Activated naive CD8-positive, alpha-beta T cell treated with anti-CD3 and anti-CD28 coated beads for 36 hours (primary cell): ENCODE measurements at regions not wholly inside any gene's neighbourhood (a gene's known extent, or its start where the extent isn't known, plus 50 kb on each side); places are given as distances from the start of the nearest gene placed in this dataset.
"Not testable (repeated sequence)": the region's sequence is repeated elsewhere in the genome, so short reads cannot be mapped to it uniquely, and the experiment has no call there.

Experiments used
- DNase-seq: peaks from one replicate; pipeline ENCODE4 v3.0.0; 2021
- H3K27ac Mint-ChIP-seq: one replicate; pipeline ENCODE4 v1.8.0; 2022; ENCODE audit warnings: mild to moderate bottlenecking, moderate library complexity, mixed read lengths
- H3K27me3 Mint-ChIP-seq: one replicate; pipeline ENCODE4 v1.8.0; 2022; ENCODE audit warnings: mild to moderate bottlenecking, mixed read lengths
- H3K36me3 Mint-ChIP-seq: one replicate; pipeline ENCODE4 v1.8.0; 2021; ENCODE audit warnings: mild to moderate bottlenecking, mixed read lengths
- H3K4me1 Mint-ChIP-seq: one replicate; pipeline ENCODE4 v1.8.0; 2021; ENCODE audit warnings: mixed read lengths
- H3K4me3 Mint-ChIP-seq: one replicate; pipeline ENCODE4 v1.8.0; 2022; ENCODE audit warnings: mild to moderate bottlenecking, moderate library complexity, mixed read lengths
- H3K9me3 Mint-ChIP-seq: one replicate; pipeline ENCODE4 v1.8.0; 2022; ENCODE audit warnings: mixed read lengths

DNA sequence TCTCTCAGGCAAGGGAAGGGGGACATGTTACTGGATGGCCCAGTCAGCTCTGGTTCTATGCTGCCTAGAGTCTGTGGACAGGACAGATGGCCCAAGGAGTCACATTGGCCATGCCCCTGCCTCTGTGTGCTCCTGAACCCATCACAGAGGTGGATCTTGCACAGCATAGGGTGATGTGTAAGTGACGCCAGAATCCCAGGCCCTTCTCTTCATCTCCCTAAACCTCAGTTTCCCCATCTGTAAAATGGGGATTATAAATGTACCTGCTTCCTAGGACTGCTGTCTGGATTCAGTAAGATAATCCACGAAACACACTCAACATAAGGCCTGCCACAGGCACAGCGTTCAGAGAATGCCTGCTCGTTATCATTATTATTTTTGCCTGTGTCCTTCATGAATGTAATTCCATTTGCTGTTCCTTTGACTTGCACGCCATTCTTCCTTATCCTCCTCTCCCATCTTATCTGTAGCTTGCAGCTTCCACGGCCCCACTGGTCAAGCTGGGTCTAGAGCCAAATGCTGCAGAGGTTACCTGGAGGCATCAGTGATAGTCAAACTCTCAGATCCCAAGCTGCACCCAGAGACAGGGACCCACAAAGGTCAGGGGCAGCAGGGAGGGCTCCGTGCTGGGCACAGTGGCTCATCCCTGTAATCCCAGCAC is 207.0 kb downstream of the MN1 start:
- Mint-ChIP-seq H3K27me3 (no peaks in the 10 kb centered on the region), H3K4me1 (no peaks in the 10 kb centered on the region), H3K27ac (no peak overlapping the region), H3K36me3 (no peaks in the 10 kb centered on the region), H3K9me3 (no peaks in the 10 kb centered on the region), H3K4me3 (no peak overlapping the region)
- no peak for DNase-seq

DNA sequence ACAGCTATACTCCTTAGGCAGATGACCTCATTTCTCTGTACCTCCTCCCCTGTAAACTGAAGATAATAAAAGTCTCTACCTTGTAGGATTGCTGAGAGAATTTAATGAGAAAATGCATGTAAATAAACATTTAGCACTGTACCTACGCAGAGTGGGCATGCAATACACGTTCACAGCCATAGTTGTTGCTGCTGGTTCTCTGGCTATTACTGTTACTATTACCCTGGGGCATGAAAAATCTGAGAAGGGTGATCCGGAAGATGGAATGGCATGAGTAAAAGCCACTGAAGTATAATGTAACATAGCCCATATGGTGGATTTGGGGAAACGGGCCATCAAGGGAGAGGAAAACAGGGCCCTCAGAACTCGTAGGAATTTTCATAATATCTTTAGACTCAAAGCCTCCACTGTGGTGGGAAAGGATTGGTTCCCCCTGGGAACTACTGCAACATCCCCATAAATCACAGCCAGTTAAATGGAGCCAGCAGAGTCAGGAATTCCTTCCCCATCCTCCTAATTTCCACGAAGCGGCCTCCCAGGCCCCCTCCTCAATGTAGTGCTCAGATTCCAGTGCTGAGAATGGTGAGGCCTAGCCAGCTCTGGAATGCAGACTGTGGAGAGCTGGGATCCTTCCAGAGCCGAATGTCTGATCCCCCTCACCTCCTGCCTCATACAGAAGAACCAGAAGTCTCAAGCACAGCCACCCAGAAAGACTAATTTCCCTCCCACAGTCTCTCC is 205.3 kb downstream of the MN1 start:
- H3K9me3 Mint-ChIP-seq: no peaks in the 10 kb centered on the region
- H3K36me3 Mint-ChIP-seq: no peaks in the 10 kb centered on the region
- H3K4me1 Mint-ChIP-seq: no peaks in the 10 kb centered on the region
- H3K4me3 Mint-ChIP-seq: no peak overlapping the region
- no peak for DNase-seq
- no peaks in the 10 kb centered on the region for H3K27me3 Mint-ChIP-seq
- H3K27ac Mint-ChIP-seq: no peak overlapping the region

DNA sequence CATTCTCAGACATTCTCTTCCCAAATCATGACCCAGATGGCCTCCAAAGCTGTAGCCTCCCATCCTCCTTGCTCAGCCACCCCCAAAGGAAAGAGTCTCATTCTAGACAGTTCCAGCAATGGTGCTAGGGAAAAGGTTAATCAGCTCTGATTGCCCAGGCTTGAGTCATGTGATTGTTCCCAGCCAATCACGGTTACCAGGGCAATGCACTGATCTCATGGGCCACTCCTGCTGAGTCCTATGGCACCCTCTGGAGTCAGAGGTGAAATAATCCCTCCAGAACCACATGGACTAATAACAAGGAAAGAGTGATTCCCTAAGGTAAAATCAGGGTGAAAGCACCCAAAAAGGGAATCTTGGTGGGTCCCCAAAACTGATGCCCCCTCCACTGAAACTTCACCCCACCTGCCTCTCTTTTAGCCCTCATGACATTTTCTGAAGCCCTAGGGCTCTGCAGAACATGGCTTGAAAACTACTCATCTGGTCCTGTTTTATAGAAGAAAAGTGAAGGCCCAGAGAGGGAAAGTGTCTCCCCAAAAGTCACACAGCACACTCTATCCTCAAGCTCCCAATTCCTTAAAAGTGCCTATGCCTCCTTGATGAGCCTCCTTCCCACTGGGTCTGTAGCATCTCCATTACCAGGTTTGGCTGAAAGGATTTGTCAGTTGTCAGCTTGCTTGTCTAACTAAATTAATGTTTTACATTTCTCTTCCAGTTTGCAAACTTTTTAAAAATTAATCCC is 203.7 kb downstream of the MN1 start:
- no peak overlapping the region for H3K4me3 Mint-ChIP-seq
- H3K9me3 Mint-ChIP-seq: no peaks in the 10 kb centered on the region
- H3K27me3 Mint-ChIP-seq: no peaks in the 10 kb centered on the region
- H3K36me3 Mint-ChIP-seq: no peaks in the 10 kb centered on the region
- no peaks in the 10 kb centered on the region for H3K4me1 Mint-ChIP-seq
- H3K27ac Mint-ChIP-seq: no peak overlapping the region
- no peak for DNase-seq

DNA sequence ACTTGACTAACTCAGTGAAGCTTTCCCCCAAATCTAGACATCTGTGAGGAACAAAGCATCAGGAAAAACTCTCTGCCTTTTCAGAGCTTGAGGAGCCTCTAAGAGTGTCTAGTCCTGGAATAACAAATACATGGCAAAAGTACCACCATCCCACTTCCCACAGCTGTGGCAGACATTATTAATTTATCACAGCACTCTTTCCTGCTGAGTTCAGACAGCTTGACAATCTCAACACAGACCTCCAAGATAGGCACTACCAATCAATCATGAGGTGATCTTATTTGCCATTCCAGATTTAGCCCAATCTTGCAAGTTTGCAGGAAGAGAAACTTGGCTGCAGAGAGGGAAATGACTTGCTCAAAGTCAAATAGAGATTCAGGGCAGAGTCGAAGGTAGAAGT is 202.8 kb downstream of the MN1 start:
- DNase-seq: no peak
- H3K27ac Mint-ChIP-seq: no peak overlapping the region
- no peaks in the 10 kb centered on the region for H3K4me1 Mint-ChIP-seq
- no peaks in the 10 kb centered on the region for H3K9me3 Mint-ChIP-seq
- H3K36me3 Mint-ChIP-seq: no peaks in the 10 kb centered on the region
- H3K27me3 Mint-ChIP-seq: no peaks in the 10 kb centered on the region
- no peak overlapping the region for H3K4me3 Mint-ChIP-seq

DNA sequence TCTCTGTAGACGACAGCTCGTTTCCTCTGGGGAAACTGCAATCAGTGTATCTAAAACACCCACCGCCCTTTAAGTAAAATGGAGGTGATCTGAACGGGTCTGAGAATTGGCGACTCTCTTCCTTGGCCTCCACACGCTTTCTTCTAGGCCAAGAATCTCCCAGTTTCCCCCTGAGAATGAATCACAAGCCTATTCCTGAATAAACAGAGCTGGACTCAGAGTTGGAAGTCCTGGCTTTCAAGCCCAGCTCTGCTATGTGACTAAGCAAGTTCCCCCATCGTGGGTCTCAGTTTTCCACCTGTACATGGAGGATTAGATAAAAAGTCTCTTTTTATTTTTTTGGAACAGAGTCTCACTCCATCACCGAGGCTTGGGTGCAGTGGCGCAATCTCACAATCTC is 200.4 kb downstream of the MN1 start:
- no peaks in the 10 kb centered on the region for H3K27me3 Mint-ChIP-seq
- no peak overlapping the region for H3K4me3 Mint-ChIP-seq
- H3K27ac Mint-ChIP-seq: no peak overlapping the region
- H3K4me1 Mint-ChIP-seq: no peaks in the 10 kb centered on the region
- H3K36me3 Mint-ChIP-seq: no peaks in the 10 kb centered on the region
- H3K9me3 Mint-ChIP-seq: no peaks in the 10 kb centered on the region
- DNase-seq: no peak

DNA sequence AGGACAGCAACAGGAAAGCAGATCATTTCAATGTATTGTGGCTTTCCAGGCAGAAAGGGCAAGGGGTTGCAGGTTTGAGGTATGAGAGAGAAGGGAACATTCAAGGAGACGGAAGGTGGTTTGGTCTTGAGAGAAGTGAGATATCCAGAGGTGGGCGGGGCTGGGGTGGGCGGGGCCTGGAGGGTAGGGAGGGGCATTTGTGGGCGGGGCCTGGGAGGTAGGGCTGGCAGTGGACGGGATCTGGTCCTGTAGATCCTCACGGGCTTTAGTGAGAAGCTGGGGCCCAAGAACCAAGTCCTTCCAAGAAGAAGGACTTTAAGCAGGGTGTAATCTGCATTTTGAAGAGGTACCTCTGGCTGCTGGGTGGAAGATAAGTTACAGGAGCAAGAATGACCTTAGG is 199.2 kb downstream of the MN1 start:
- no peaks in the 10 kb centered on the region for H3K9me3 Mint-ChIP-seq
- H3K27ac Mint-ChIP-seq: no peak overlapping the region
- no peak for DNase-seq
- H3K4me1 Mint-ChIP-seq: no peaks in the 10 kb centered on the region
- no peaks in the 10 kb centered on the region for H3K36me3 Mint-ChIP-seq
- H3K27me3 Mint-ChIP-seq: no peaks in the 10 kb centered on the region
- no peak overlapping the region for H3K4me3 Mint-ChIP-seq

GRCh38 chr22:27603111-27603799 is 198.3 kb downstream of the MN1 start:
- no peaks in the 10 kb centered on the region for H3K9me3 Mint-ChIP-seq
- peaks cover 1% of the 10 kb centered on the region for H3K27me3 Mint-ChIP-seq

DNA sequence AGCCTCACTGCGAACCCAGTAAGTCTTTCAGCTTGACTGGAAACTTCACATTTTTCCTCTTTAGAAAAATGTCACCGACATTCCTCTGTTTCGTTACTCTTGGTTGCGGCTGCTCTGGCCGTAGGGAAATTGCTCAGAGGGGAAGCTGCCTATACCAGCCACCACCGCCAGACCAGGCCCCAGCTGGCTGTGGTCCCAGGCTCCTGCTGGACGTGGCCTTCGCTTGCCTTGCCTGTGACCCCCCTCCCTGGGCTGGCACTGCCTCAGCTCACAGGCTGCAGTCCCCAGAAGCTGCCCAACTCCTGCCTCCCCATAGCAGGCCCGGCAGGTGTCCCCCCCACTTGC is 197.8 kb downstream of the MN1 start:
- Mint-ChIP-seq H3K4me1 (no peaks in the 10 kb centered on the region), H3K9me3 (no peaks in the 10 kb centered on the region), H3K4me3 (no peak overlapping the region), H3K27ac (no peak overlapping the region), H3K27me3 (peaks cover 5% of the 10 kb centered on the region), H3K36me3 (no peaks in the 10 kb centered on the region)
- no peak for DNase-seq

More at GRCh38 chr22:27603111-27603799, 198.3 kb downstream of the MN1 start:
- Mint-ChIP-seq H3K4me3 (no peak overlapping the region), H3K27ac (no peak overlapping the region), H3K36me3 (no peaks in the 10 kb centered on the region), H3K4me1 (no peaks in the 10 kb centered on the region)
- DNase-seq: no peak

- no peak for DNase-seq
- Mint-ChIP-seq H3K36me3 (no peaks in the 10 kb centered on the region), H3K4me1 (no peaks in the 10 kb centered on the region), H3K4me3 (no peak overlapping the region), H3K27me3 (peaks cover 5% of the 10 kb centered on the region), H3K27ac (no peak overlapping the region), H3K9me3 (no peaks in the 10 kb centered on the region)
Observed at GRCh38 chr22:27605390-27605789, 196.2 kb downstream of the MN1 start.

DNA sequence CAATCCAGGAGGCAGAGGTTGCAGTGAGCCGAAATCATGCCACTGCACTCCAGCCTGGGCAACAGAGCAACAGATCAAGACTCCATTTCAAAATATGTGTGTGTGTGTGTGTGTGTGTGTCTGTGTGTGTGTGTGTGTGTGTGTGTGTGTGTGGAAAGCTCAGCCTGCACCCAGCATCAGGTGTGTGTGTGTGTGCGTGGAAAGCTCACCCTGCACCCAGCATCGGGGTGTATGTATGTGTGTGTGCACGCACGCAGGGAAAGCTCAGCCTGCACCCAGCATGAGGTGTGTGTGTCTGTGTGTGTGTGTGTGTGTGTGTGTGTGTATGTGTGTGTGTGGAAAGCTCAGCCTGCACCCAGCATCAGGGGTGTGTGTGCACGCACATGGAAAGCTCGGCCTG is 193.8 kb downstream of the MN1 start:
- not testable (repeated sequence) for H3K36me3 Mint-ChIP-seq, H3K9me3 Mint-ChIP-seq, H3K27ac Mint-ChIP-seq, H3K4me1 Mint-ChIP-seq, H3K4me3 Mint-ChIP-seq, DNase-seq
- peaks cover 15% of the 10 kb centered on the region for H3K27me3 Mint-ChIP-seq

DNA sequence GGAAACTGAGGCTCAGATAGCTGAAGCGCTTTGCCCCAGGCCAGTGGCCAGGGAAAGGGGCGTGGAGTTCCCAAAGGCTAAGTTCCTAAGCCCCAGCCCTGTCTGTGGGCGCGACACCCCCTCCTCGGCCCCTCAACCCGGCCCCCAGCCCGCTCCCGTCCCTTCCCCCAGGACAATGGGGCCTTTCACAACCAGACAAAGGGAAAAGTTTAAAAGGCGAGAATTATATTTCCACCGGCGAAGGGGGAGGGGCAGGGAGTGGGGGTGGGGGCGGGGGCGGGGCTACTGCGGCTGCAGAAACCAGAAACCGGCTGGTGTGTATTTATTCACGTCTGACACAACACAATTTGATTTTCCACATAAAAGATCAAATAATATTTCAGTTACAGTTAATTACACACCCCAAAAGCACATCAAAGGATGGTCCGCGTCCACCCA is 192.1 kb downstream of the MN1 start:
- Mint-ChIP-seq H3K36me3 (no peaks in the 10 kb centered on the region), H3K4me3 (no peak overlapping the region), H3K27ac (no peak overlapping the region), H3K9me3 (no peaks in the 10 kb centered on the region), H3K27me3 (peaks cover 30% of the 10 kb centered on the region), H3K4me1 (no peaks in the 10 kb centered on the region)
- DNase-seq: no peak

- H3K4me1 Mint-ChIP-seq, H3K36me3 Mint-ChIP-seq, DNase-seq, H3K27ac Mint-ChIP-seq, H3K9me3 Mint-ChIP-seq, H3K4me3 Mint-ChIP-seq: not testable (repeated sequence)
- H3K27me3 Mint-ChIP-seq: peaks cover 37% of the 10 kb centered on the region
Observed at GRCh38 chr22:27610164-27610563, 191.4 kb downstream of the MN1 start.

- Mint-ChIP-seq H3K27me3 (peaks cover 46% of the 10 kb centered on the region), H3K4me3 (no peak overlapping the region), H3K4me1 (no peaks in the 10 kb centered on the region), H3K9me3 (no peaks in the 10 kb centered on the region), H3K27ac (no peak overlapping the region), H3K36me3 (no peaks in the 10 kb centered on the region)
- no peak for DNase-seq
Observed at GRCh38 chr22:27610863-27611786, 190.4 kb downstream of the MN1 start.

- Mint-ChIP-seq H3K27ac (no peak overlapping the region), H3K27me3 (peaks cover 48% of the 10 kb centered on the region), H3K4me3 (no peak overlapping the region), H3K4me1 (no peaks in the 10 kb centered on the region), H3K9me3 (no peaks in the 10 kb centered on the region), H3K36me3 (no peaks in the 10 kb centered on the region)
- no peak for DNase-seq
Observed at GRCh38 chr22:27612115-27612514, 189.4 kb downstream of the MN1 start.
